CD8-positive, alpha-beta memory T cell (primary cell): ENCODE measurements at regions not wholly inside any gene's neighbourhood (a gene's known extent, or its start where the extent isn't known, plus 50 kb on each side); places are given as distances from the start of the nearest gene placed in this dataset.
A peak's percentile ranks its signal among the peaks of the same experiment; 100 is the strongest.

Source experiments
- CTCF ChIA-PET: fragments of 350-600 bp; sonication (Branson Sonifier 250); formaldehyde crosslinking; loops from one replicate; lab custom pipeline; 2021; ENCODE audit warnings: antibody characterized with exemption; lab: Charles Lee
- POLR2A ChIA-PET: fragments of 350-600 bp; sonication (Branson Sonifier 250); formaldehyde crosslinking; loops from one replicate; lab custom pipeline; 2021; ENCODE audit warnings: antibody characterized with exemption; lab: Charles Lee
- DNase-seq, 5 donors: peaks; one replicate each; pipeline versions ENCODE4 v3.0.0 to v3.0.0-alpha.2; 2020 to 2022; ENCODE audit warnings: mixed read lengths in 1 of 5
- H3K27ac ChIP-seq: one replicate; pipeline ENCODE4 v1.7.0; 2013; ENCODE audit warnings: low read depth, mild to moderate bottlenecking, low read length, moderate library complexity
- H3K27me3 ChIP-seq: 2 replicates; pipeline ENCODE4 v1.7.0; 2013; ENCODE audit warnings: low read length, mild to moderate bottlenecking; ENCODE audit not compliant: insufficient read depth, poor library complexity, severe bottlenecking
- H3K36me3 ChIP-seq: 2 replicates; pipeline ENCODE4 v1.7.0; 2013; ENCODE audit warnings: mild to moderate bottlenecking, low read length, moderate library complexity; ENCODE audit not compliant: insufficient read depth
- H3K4me1 ChIP-seq: 2 replicates; pipeline ENCODE4 v1.7.0; 2013; ENCODE audit warnings: mild to moderate bottlenecking, low read length, moderate library complexity; ENCODE audit not compliant: insufficient read depth
- H3K4me3 ChIP-seq: 2 replicates; pipeline ENCODE4 v1.7.0; 2013; ENCODE audit warnings: mild to moderate bottlenecking, low read length
- H3K9me3 ChIP-seq: 2 replicates; pipeline ENCODE4 v1.7.0; 2013; ENCODE audit warnings: mild to moderate bottlenecking, low read length
- H3K27ac Mint-ChIP-seq, 8 donors: one replicate each; pipeline ENCODE4 v1.8.0; 2020 to 2021; ENCODE audit warnings: mixed read lengths in 8 of 8, mild to moderate bottlenecking in 6 of 8, inconsistent platforms in 3 of 8, moderate library complexity in 3 of 8
- H3K27me3 Mint-ChIP-seq, 2 donors: one replicate each; pipeline ENCODE4 v1.8.0; 2020 to 2021; ENCODE audit warnings: mixed read lengths in 2 of 2, mild to moderate bottlenecking in 1 of 2, moderate library complexity in 1 of 2
- H3K36me3 Mint-ChIP-seq, 3 donors: one replicate each; pipeline ENCODE4 v1.8.0; 2020 to 2021; ENCODE audit warnings: mixed read lengths in 3 of 3, inconsistent platforms in 1 of 3, mild to moderate bottlenecking in 1 of 3
- H3K4me1 Mint-ChIP-seq, 3 donors: one replicate each; pipeline ENCODE4 v1.8.0; 2020 to 2021; ENCODE audit warnings: mixed read lengths in 3 of 3, inconsistent platforms in 1 of 3, mild to moderate bottlenecking in 1 of 3
- H3K4me3 Mint-ChIP-seq, 7 donors: one replicate each; pipeline ENCODE4 v1.8.0; 2020 to 2021; ENCODE audit warnings: mixed read lengths in 7 of 7, mild to moderate bottlenecking in 6 of 7, moderate library complexity in 4 of 7, inconsistent platforms in 2 of 7
- H3K9me3 Mint-ChIP-seq, 5 donors: one replicate each; pipeline ENCODE4 v1.8.0; 2020 to 2022; ENCODE audit warnings: mixed read lengths in 5 of 5, mild to moderate bottlenecking in 3 of 5, moderate library complexity in 2 of 5, inconsistent platforms in 1 of 5

GRCh38 chr2:46845542-46846486 is 69.8 kb downstream of the MCFD2 start:
- Histone ChIP-seq H3K4me3 (no peak overlapping the region), H3K9me3 (no peaks in the 10 kb centered on the region), H3K36me3 (no peaks in the 10 kb centered on the region), H3K27ac (no peak overlapping the region), H3K27me3 (no peaks in the 10 kb centered on the region), H3K4me1 (no peaks in the 10 kb centered on the region)
- no peak for DNase-seq
- ChIA-PET POLR2A (no interaction called here), CTCF (no interaction called here)
- Mint-ChIP-seq H3K36me3 (no peaks in the 10 kb centered on the region), H3K27ac (no peak overlapping the region), H3K4me3 (no peak overlapping the region), H3K4me1 (peaks cover 0 to 3% (median 0%) of the 10 kb centered on the region in 3 donors), H3K27me3 (peaks cover 6 to 21% of the 10 kb centered on the region in 2 donors), H3K9me3 (no peaks in the 10 kb centered on the region)

- Histone ChIP-seq H3K36me3 (no peaks in the 10 kb centered on the region), H3K27me3 (no peaks in the 10 kb centered on the region), H3K9me3 (no peaks in the 10 kb centered on the region), H3K4me3 (no peak overlapping the region), H3K27ac (no peak overlapping the region), H3K4me1 (no peaks in the 10 kb centered on the region)
- no peak for DNase-seq
- Mint-ChIP-seq H3K4me3 (no peak overlapping the region), H3K36me3 (peaks cover 0 to 2% (median 0%) of the 10 kb centered on the region in 3 donors), H3K27me3 (peaks cover 6 to 21% of the 10 kb centered on the region in 2 donors), H3K9me3 (no peaks in the 10 kb centered on the region), H3K27ac (no peak overlapping the region), H3K4me1 (peaks cover 0 to 3% (median 0%) of the 10 kb centered on the region in 3 donors)
- CTCF ChIA-PET = no interaction called here
- POLR2A ChIA-PET = no interaction called here
These were observed 71.2 kb downstream of the MCFD2 start for GRCh38 chr2:46844443-46844842.

- H3K4me1 Mint-ChIP-seq = peaks cover 0 to 3% (median 0%) of the 10 kb centered on the region in 3 donors
- POLR2A ChIA-PET = no interaction called here
- Histone ChIP-seq H3K27me3 (no peaks in the 10 kb centered on the region), H3K4me3 (no peak overlapping the region), H3K9me3 (no peaks in the 10 kb centered on the region), H3K36me3 (no peaks in the 10 kb centered on the region), H3K27ac (no peak overlapping the region), H3K4me1 (no peaks in the 10 kb centered on the region)
- peaks cover 0 to 2% (median 0%) of the 10 kb centered on the region in 3 donors for H3K36me3 Mint-ChIP-seq
- no peak overlapping the region for H3K27ac Mint-ChIP-seq
- H3K27me3 Mint-ChIP-seq = peaks cover 6 to 21% of the 10 kb centered on the region in 2 donors
- no peak for DNase-seq
- no peak overlapping the region for H3K4me3 Mint-ChIP-seq
- CTCF ChIA-PET = no interaction called here
- no peaks in the 10 kb centered on the region for H3K9me3 Mint-ChIP-seq
These were observed 71.6 kb downstream of the MCFD2 start for GRCh38 chr2:46844034-46844433.

GRCh38 chr2:46843316-46843715 is 72.3 kb downstream of the MCFD2 start:
- H3K27me3 Mint-ChIP-seq = peaks cover 6 to 16% of the 10 kb centered on the region in 2 donors
- Histone ChIP-seq H3K9me3 (no peaks in the 10 kb centered on the region), H3K27ac (no peak overlapping the region), H3K36me3 (no peaks in the 10 kb centered on the region), H3K4me3 (no peak overlapping the region), H3K27me3 (no peaks in the 10 kb centered on the region), H3K4me1 (no peaks in the 10 kb centered on the region)
- ChIA-PET POLR2A (no interaction called here), CTCF (no interaction called here)
- no peaks in the 10 kb centered on the region for H3K9me3 Mint-ChIP-seq
- no peak for DNase-seq
- peaks cover 0 to 3% (median 0%) of the 10 kb centered on the region in 3 donors for H3K4me1 Mint-ChIP-seq
- H3K27ac Mint-ChIP-seq = no peak overlapping the region
- peaks cover 0 to 2% (median 0%) of the 10 kb centered on the region in 3 donors for H3K36me3 Mint-ChIP-seq
- no peak overlapping the region for H3K4me3 Mint-ChIP-seq

GRCh38 chr2:46842876-46843275 is 72.7 kb downstream of the MCFD2 start:
- H3K27ac ChIP-seq = no peak overlapping the region
- Mint-ChIP-seq H3K4me1 (peaks cover 0 to 3% (median 0%) of the 10 kb centered on the region in 3 donors), H3K4me3 (no peak overlapping the region), H3K27me3 (peaks cover 8 to 13% of the 10 kb centered on the region in 2 donors), H3K36me3 (peaks cover 0 to 2% (median 0%) of the 10 kb centered on the region in 3 donors), H3K9me3 (no peaks in the 10 kb centered on the region), H3K27ac (peak overlapping the region in 1 of 8 donors; percentile 55)
- H3K27me3 ChIP-seq = no peaks in the 10 kb centered on the region
- H3K36me3 ChIP-seq = no peaks in the 10 kb centered on the region
- no peaks in the 10 kb centered on the region for H3K9me3 ChIP-seq
- DNase-seq = no peak
- POLR2A ChIA-PET = no interaction called here
- no peaks in the 10 kb centered on the region for H3K4me1 ChIP-seq
- no peak overlapping the region for H3K4me3 ChIP-seq
- CTCF ChIA-PET = no interaction called here

GRCh38 chr2:46841621-46842020 is 74.0 kb downstream of the MCFD2 start:
- no peaks in the 10 kb centered on the region for H3K4me1 ChIP-seq
- H3K4me3 ChIP-seq = no peak overlapping the region
- Mint-ChIP-seq H3K4me3 (no peak overlapping the region), H3K27ac (peak overlapping the region in 2 of 8 donors; percentile 0 to 29), H3K27me3 (peaks cover 8 to 17% of the 10 kb centered on the region in 2 donors), H3K36me3 (peaks cover 0 to 2% (median 0%) of the 10 kb centered on the region in 3 donors), H3K9me3 (no peaks in the 10 kb centered on the region), H3K4me1 (peaks cover 0 to 3% (median 0%) of the 10 kb centered on the region in 3 donors)
- no peak overlapping the region for H3K27ac ChIP-seq
- POLR2A ChIA-PET = no interaction called here
- CTCF ChIA-PET = interaction anchor here (0.7 kb wide), 1 partner anchor 245 kb away, joined by 3 read pairs; no protein-coding TSS in a partner anchor
- H3K9me3 ChIP-seq = no peaks in the 10 kb centered on the region
- no peak for DNase-seq
- H3K27me3 ChIP-seq = no peaks in the 10 kb centered on the region
- no peaks in the 10 kb centered on the region for H3K36me3 ChIP-seq

- Mint-ChIP-seq H3K36me3 (peaks cover 0 to 2% (median 0%) of the 10 kb centered on the region in 3 donors), H3K4me3 (no peak overlapping the region), H3K27ac (no peak overlapping the region), H3K9me3 (no peaks in the 10 kb centered on the region), H3K27me3 (peaks cover 2 to 4% of the 10 kb centered on the region in 2 donors), H3K4me1 (peaks cover 0 to 3% (median 0%) of the 10 kb centered on the region in 3 donors)
- Histone ChIP-seq H3K36me3 (no peaks in the 10 kb centered on the region), H3K27me3 (no peaks in the 10 kb centered on the region), H3K4me1 (no peaks in the 10 kb centered on the region), H3K4me3 (no peak overlapping the region), H3K27ac (no peak overlapping the region), H3K9me3 (no peaks in the 10 kb centered on the region)
- CTCF ChIA-PET = no interaction called here
- no peak for DNase-seq
- POLR2A ChIA-PET = interaction anchor here (0.6 kb wide), 1 partner anchor 330 kb away, joined by 4 read pairs; no protein-coding TSS in a partner anchor
These were observed 76.6 kb downstream of the MCFD2 start for GRCh38 chr2:46839045-46839444.

GRCh38 chr2:46837704-46838103 is 77.9 kb downstream of the MCFD2 start:
- POLR2A ChIA-PET = no interaction called here
- CTCF ChIA-PET = no interaction called here
- Histone ChIP-seq H3K9me3 (no peaks in the 10 kb centered on the region), H3K27ac (no peak overlapping the region), H3K4me3 (no peak overlapping the region), H3K36me3 (no peaks in the 10 kb centered on the region), H3K27me3 (no peaks in the 10 kb centered on the region), H3K4me1 (no peaks in the 10 kb centered on the region)
- peaks cover 0 to 3% (median 0%) of the 10 kb centered on the region in 3 donors for H3K4me1 Mint-ChIP-seq
- no peak overlapping the region for H3K27ac Mint-ChIP-seq
- peaks cover 0 to 8% (median 0%) of the 10 kb centered on the region in 5 donors for H3K9me3 Mint-ChIP-seq
- H3K4me3 Mint-ChIP-seq = no peak overlapping the region
- H3K27me3 Mint-ChIP-seq = peaks cover 2 to 4% of the 10 kb centered on the region in 2 donors
- H3K36me3 Mint-ChIP-seq = peaks cover 0 to 4% (median 2%) of the 10 kb centered on the region in 3 donors
- DNase-seq = no peak
